GM19043 (cell line): ENCODE measurements at regions not wholly inside any gene's neighbourhood (a gene's known extent, or its start where the extent isn't known, plus 50 kb on each side); places are given as distances from the start of the nearest gene placed in this dataset.
"Not testable (repeated sequence)": the region's sequence is repeated elsewhere in the genome, so short reads cannot be mapped to it uniquely, and the experiment has no call there.

Experiments used
- ATAC-seq: cut with Tn5 transposase; IDR thresholded peaks from one replicate; pipeline ENCODE4 v1.9.1; 2021; ENCODE audit warnings: low read depth; ENCODE audit not compliant: unreplicated experiment

- no peak for ATAC-seq
Observed at GRCh38 chr16:76797457-76797856, 393.5 kb upstream of the MON1B start.

DNA sequence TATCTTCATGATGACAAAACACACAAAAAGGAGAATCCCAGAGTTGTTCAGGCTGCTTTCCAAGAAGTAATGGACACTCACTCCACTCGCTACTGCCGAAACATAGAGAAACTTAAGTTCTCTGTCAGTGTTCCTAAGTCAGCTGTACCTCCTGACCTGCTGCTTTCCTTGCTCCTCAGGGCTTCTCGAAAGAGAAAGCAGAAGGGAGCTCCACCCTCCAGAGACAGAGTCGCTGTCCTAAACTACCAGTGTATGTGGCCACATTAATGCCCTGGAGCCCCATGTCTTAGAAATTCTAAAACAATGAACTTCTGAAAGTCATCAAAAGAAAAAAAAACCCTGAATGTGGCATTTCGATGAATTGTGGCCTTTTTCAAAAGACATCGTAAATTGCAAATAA is 390.8 kb upstream of the MON1B start:
- no peak for ATAC-seq

GRCh38 chr16:76801357-76801756 is 389.6 kb upstream of the MON1B start:
- no peak for ATAC-seq

- no peak for ATAC-seq
Observed at GRCh38 chr16:76816475-76816874, 374.5 kb upstream of the MON1B start.

DNA sequence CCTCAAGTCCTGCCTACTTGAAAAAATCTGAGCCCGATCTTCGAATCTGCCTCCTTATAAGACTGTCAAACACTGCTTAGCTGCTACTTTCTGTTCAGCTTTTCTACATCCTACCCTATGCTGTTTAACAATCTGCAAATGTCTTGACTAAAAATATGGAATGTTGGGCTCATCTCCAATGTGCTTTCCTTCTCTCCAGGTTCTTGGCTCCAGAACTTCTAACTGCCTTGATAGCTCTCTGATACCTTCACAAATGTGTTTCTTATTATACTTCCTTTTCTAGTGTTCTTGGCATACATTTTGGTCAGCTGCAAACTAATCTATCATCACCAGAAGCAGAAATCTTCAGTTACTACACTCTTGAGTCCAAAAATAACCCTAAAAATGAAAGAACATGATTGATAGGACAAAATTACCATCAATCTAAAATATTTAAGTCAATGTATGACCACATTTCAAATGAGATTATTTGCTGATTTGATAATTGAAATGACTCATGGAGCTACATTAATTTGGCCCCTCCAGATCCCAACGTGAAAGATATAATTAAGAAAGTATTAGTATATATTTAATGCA is 372.3 kb upstream of the MON1B start:
- ATAC-seq: no peak

DNA sequence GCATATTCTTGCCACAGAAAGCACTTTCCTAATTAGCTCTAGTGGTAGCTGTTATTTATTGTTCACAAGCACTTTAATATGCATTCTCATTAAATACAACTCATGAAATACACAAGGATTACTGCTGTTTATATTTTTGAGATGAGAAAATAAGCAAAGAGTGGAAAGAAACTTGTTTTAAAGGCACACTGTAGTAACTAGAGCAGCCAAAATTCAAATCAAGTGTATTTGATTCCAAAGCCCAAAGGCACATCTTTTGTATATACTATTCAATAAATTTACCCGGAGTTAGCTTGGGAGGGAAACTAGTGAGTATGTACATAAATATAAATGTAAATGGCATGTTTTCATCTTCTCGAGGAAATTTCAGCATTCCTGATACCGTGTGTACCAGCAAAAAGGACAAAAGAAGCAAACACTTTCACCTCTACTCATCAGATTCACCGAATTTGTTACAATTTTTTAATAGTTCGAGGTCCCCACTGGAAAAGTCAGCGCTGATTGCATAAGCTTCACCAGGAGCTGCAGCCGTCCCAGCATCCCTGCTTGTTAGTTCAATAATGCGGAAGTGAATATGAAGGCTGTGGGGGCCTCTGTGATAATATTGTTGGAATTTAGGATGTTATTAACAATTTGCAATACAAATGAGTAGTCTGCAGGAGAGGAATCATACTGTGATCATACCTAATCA is 371.6 kb upstream of the MON1B start:
- no peak for ATAC-seq

- no peak for ATAC-seq
Observed at GRCh38 chr16:76824221-76824620, 366.8 kb upstream of the MON1B start.

GRCh38 chr16:76824791-76825190 is 366.2 kb upstream of the MON1B start:
- ATAC-seq: no peak

DNA sequence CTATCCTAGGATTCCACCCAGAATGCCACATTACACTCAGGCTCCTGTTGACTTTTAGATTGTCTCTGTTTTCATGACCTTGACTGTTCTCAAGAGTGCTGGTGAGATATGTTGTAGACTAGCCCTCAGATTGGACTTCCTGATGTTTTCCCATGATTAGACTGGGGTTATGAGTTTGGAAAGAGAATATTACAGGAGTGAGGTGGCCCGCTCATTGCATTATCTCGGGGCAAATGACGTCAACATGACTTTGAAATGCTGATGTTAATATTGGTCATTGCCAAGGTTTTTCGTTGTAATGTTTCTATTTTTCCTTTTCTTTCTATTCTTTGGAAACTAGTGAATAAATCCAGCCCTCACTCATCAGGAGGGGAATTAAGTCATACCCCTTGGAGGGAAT is 355.7 kb upstream of the MON1B start:
- ATAC-seq: no peak

DNA sequence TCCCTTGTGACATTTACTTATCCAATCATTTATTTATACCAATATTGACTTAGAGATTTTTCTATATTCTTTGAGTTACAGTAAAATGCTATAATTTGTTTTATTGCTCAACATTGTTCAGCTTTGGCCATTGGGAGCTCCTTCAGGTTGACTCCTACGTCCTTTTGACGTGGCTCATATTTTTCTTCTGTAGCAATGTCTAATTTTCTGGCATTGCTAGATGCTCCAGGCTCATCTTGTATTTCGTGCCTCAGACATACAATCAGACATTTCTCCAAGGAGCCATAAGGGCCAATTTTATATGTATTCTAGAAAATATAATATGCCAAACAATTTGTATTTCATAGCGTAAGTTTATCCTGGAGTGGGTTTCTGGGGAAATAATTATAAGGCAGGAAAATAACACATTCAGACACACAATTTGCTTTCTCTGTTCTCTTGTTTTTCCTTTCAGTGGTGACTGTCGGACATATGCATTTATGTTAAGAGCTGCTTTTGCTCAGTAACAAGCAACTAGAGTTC is 355.1 kb upstream of the MON1B start:
- no peak for ATAC-seq

GRCh38 chr16:76837872-76838271 is 353.1 kb upstream of the MON1B start:
- ATAC-seq: no peak

DNA sequence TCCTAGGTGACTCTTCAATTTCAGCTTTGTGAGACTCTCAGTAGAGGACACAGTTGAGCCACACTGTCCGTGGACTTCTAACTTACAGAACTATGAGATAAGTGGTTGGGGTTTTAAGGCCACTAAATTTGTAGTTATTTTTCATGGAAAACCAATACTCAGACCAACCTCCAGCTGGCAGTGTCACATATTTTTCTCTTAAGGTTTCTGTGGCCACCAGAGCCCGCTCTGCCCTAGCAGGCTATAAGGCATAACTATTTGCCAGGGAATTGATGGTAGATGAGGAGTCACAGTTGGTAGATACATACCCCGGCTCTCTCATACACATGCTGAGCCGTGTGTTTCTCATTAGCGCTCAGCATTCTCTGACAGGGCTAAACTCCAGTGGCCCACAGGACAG is 336.8 kb upstream of the MON1B start:
- no peak for ATAC-seq

DNA sequence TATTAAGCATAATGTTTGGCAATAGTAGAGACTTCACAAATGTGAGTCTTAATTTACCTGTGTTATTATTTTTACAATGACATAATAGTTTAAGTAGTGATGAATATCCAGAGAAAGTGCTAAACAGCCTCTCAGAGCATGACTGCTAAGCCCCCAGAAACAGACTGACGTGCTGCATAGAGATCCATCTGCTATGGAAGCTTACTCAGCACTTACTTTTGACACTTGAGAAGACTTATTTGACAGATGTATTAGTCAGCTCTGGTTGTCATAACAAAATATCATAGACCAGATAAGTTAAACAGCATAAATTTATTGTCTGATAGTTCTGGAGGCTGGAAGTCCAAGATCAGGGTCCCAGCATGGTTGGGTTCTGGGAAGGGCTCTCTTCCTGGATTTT is 334.9 kb upstream of the MON1B start:
- no peak for ATAC-seq

- no peak for ATAC-seq
Observed at GRCh38 chr16:76857402-76857801, 333.6 kb upstream of the MON1B start.

DNA sequence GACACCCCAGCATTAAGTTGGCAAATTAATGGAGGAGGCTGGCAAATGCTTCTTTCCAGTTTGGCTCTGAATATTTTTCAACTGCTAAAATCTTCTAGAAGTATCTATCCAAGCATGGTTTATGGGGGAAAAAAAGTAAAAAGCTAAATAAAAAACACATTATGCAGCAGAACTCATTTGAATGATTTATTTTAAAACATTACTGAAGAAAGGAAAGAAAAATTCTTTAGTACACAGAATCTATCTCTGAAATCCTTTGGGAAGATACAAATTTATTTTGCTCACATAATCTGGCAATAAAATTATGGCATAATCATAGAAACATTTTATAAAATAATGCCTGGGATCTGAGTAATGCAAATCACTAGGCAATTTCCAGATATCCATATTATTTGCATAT is 328.1 kb upstream of the MON1B start:
- ATAC-seq: no peak

DNA sequence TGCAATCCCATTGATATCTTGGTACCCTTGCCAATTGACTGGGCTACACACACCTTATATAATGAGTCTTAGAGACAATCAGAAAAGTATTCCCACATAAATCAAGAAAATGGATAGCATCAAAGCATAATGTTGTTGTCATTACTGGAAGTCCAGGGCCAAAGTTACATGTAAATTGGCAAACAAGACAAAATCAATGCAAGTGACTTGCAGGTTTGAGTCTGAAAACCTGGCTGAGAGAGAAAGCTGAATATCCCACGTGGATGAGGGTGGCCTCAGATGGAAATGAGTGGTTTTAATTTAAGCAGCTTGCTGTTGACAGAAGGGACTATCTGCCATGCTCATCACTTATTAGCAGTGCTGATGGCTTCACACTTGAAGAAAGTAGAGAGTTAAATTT is 324.0 kb upstream of the MON1B start:
- no peak for ATAC-seq

GRCh38 chr16:76875898-76876297 is 315.1 kb upstream of the MON1B start:
- no peak for ATAC-seq

DNA sequence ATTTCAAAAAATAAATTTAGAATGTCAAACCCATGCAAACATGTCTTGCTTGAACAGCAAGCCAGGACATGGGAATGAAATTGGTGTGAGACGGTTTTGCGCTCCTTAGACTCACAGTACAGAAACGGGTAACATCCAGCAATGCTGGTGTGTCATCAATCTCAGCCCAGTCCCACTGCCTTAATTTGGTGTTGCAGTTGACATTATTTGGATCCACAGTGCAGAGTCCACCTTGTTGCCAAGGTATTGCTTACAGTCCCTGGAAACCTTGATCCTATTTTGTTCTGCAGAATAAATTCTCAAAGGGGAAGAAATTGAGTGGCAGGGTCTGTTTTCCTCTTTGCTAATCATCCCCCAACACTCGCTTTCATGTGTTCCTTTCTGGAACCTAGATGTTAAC is 311.6 kb upstream of the MON1B start:
- ATAC-seq: no peak

DNA sequence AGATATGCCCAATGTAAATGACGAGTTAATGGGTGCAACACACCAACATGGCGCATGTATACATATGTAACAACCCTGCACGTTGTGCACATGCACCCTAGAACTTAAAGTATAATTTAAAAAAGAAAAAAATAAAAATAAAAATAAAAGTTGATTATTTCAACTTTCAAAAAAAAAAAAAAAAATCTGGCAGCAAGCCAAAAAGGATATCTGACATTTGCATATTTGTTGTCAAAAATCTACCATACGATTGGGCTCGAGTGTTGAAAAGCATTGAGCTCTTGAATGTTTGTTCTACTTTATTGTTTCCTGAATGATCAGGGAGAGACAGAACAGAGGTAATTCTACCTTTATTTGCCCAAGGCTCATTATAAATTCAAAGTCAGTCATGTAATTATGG is 310.5 kb upstream of the MON1B start:
- ATAC-seq: not testable (repeated sequence)

- no peak for ATAC-seq
Observed at GRCh38 chr16:76882105-76882504, 308.9 kb upstream of the MON1B start.

GRCh38 chr16:76883076-76883475 is 307.9 kb upstream of the MON1B start:
- no peak for ATAC-seq

DNA sequence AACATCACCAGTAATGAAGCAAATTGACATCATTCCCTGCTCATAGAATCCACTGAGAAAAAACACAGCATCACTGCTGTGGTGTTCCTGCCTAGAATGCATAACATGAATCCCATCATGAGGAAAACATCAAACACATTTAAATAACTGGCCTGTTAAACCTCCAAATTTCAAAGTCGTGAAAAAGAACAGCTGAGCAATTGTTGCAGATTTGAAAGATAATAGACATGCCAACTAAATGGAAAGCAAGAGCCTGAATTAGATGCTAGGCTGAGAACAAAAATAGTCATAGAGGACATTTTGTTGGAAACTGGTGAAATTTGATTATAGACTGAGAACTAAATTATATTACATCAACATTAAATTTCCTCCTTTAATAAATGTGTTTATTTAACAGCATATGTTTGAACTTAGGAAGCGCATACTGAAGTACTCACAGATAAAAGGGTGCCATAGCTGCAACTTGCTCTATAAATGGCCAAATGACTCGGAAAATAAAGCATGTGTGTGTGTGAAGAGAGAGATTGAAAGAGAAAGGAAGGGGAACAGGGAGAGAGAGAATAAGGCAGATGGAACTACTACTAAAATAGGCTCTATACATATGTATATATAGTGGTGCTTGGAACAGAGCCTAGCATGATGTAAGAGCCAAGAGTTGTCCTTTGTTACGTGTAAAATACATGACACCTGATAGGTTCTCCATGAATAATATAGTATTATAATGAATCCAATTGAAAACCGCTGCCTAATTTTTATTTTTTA is 305.0 kb upstream of the MON1B start:
- no peak for ATAC-seq
